ENCODE measurements at regions not wholly inside any gene's neighbourhood (a gene's known extent, or its start where the extent isn't known, plus 50 kb on each side); places are given as distances from the start of the nearest gene placed in this dataset.

DNA sequence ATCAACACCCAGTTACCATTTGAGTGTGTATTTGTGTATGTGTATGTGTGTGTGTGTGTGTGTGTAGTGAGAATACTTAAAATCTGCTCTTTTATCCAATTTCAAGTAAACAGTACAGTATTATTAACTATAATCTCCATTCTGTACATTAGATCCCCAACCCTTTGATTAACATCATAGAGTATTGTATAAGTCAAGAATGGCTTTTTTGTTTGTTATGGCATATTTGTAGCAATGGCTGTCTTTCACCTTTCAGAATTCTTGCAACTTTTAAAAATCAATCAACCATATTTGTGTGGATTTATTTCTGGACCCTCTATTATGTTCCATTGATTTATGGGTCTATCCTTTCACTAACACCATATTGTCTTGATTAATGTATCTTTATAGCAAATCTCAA is 779.3 kb upstream of the MIR17HG start:
- H3K4me3 ChIP-seq: no peak overlapping the region
- H3K27me3 ChIP-seq: no peaks in the 10 kb centered on the region
- intact Hi-C loops (cut with DNase I; ENCODE audit: low total_unique reads): no loop called here
- DNase-seq (ENCODE audit: low spot score in 2 of 2): no peak
- H3K4me1 ChIP-seq: no peaks in the 10 kb centered on the region
- TF ChIP-seq POLR2A (IDR thresholded peaks at IDR 0.05): no peak
- TF ChIP-seq, protein P1, sequence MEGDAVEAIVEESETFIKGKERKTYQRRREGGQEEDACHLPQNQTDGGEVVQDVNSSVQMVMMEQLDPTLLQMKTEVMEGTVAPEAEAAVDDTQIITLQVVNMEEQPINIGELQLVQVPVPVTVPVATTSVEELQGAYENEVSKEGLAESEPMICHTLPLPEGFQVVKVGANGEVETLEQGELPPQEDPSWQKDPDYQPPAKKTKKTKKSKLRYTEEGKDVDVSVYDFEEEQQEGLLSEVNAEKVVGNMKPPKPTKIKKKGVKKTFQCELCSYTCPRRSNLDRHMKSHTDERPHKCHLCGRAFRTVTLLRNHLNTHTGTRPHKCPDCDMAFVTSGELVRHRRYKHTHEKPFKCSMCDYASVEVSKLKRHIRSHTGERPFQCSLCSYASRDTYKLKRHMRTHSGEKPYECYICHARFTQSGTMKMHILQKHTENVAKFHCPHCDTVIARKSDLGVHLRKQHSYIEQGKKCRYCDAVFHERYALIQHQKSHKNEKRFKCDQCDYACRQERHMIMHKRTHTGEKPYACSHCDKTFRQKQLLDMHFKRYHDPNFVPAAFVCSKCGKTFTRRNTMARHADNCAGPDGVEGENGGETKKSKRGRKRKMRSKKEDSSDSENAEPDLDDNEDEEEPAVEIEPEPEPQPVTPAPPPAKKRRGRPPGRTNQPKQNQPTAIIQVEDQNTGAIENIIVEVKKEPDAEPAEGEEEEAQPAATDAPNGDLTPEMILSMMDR (IDR thresholded peaks at IDR 0.05): no peak
- no peak for TF ChIP-seq POLR2AphosphoS5 (IDR thresholded peaks at IDR 0.05)
- H3K27ac ChIP-seq: no peak overlapping the region
- no peaks in the 10 kb centered on the region for H3K36me3 ChIP-seq
- H3K9me3 ChIP-seq: no peaks in the 10 kb centered on the region

DNA sequence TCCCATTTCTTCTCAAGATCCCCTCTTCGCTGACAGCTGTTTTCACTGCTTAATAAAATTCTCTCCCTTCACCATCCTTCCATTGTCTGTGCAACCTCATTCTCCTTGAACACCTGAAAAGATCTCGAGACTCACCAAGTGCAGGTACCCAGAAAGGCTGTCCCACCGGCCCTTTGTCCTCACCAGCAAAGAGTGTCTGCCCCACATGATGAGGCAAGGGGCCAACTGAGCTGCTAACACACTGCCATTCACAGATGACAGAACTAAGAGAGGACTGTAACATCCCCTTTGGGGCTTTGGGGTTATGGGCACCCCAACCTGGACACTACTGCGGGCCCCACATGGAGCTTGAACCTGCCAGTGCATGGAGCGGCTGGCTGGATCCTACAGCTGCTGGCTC is 771.4 kb upstream of the MIR17HG start:
- no peak for TF ChIP-seq POLR2AphosphoS5 (IDR thresholded peaks at IDR 0.05)
- no peak for TF ChIP-seq POLR2A (IDR thresholded peaks at IDR 0.05)
- TF ChIP-seq, protein P1 (IDR thresholded peaks at IDR 0.05): no peak
- intact Hi-C loops (cut with DNase I; ENCODE audit: low total_unique reads): no loop called here
- no peaks in the 10 kb centered on the region for H3K27me3 ChIP-seq
- H3K9me3 ChIP-seq: no peaks in the 10 kb centered on the region
- H3K36me3 ChIP-seq: no peaks in the 10 kb centered on the region
- no peak overlapping the region for H3K27ac ChIP-seq
- no peaks in the 10 kb centered on the region for H3K4me1 ChIP-seq
- DNase-seq (ENCODE audit: low spot score in 2 of 2): no peak
- H3K4me3 ChIP-seq: no peak overlapping the region

GRCh38 chr13:90577726-90578125 is 769.8 kb upstream of the MIR17HG start:
- intact Hi-C loops (cut with DNase I; ENCODE audit: low total_unique reads): no loop called here
- Histone ChIP-seq H3K4me1 (no peaks in the 10 kb centered on the region), H3K36me3 (no peaks in the 10 kb centered on the region), H3K4me3 (no peak overlapping the region), H3K27me3 (no peaks in the 10 kb centered on the region), H3K9me3 (peaks cover 0 to under 1% of the 10 kb centered on the region in 2 donors), H3K27ac (no peak overlapping the region)
- no peak for DNase-seq (ENCODE audit: low spot score in 2 of 2)
- TF ChIP-seq, protein P1 (IDR thresholded peaks at IDR 0.05): no peak
- TF ChIP-seq POLR2AphosphoS5 (IDR thresholded peaks at IDR 0.05) (no peak), POLR2A (IDR thresholded peaks at IDR 0.05) (no peak)

- no peak for TF ChIP-seq POLR2AphosphoS5 (IDR thresholded peaks at IDR 0.05)
- no peak for TF ChIP-seq POLR2A (IDR thresholded peaks at IDR 0.05)
- TF ChIP-seq, protein P1 (IDR thresholded peaks at IDR 0.05): no peak
- H3K27me3 ChIP-seq: no peaks in the 10 kb centered on the region
- H3K9me3 ChIP-seq: peaks cover 5 to 10% of the 10 kb centered on the region in 2 donors
- no peak for DNase-seq (ENCODE audit: low spot score in 2 of 2)
- intact Hi-C loops (cut with DNase I; ENCODE audit: low total_unique reads): no loop called here
- no peaks in the 10 kb centered on the region for H3K4me1 ChIP-seq
- no peak overlapping the region for H3K4me3 ChIP-seq
- H3K36me3 ChIP-seq: no peaks in the 10 kb centered on the region
- H3K27ac ChIP-seq: no peak overlapping the region
Observed at GRCh38 chr13:90585392-90585791, 762.1 kb upstream of the MIR17HG start.

DNA sequence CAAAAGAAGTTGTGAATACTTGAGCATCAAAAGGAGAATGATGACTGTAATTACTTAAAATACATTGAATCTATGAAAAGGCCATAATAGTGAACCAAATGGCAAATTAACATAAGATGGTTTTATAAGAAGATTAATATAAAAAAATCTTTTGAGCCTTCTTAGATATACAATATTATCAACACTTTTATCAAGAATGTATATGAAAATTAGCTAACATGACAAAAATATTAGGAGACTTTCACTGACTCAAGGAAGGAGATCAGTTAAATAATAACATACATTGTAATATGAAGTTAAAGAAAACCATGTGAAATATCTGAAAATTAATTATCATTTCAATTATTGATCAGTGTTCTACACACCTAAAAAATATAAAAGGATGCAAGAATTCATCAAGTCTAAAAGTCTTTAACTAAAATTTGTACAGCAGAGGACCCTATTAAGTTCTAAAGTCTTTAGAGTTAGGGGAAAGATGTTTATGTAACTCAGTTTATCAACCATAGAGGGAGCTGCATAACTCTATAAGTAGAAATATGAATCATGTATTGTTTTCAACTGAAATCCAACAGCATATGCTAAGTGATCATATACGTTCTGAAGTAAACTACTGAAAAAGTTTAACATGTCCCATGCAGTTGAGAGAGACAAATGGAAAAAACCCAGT is 756.1 kb upstream of the MIR17HG start:
- intact Hi-C loops (cut with DNase I; ENCODE audit: low total_unique reads): no loop called here
- H3K9me3 ChIP-seq: peaks cover 0 to 8% of the 10 kb centered on the region in 2 donors
- no peaks in the 10 kb centered on the region for H3K27me3 ChIP-seq
- DNase-seq (ENCODE audit: low spot score in 2 of 2): no peak
- no peaks in the 10 kb centered on the region for H3K36me3 ChIP-seq
- no peak overlapping the region for H3K27ac ChIP-seq
- TF ChIP-seq POLR2A (IDR thresholded peaks at IDR 0.05): no peak
- TF ChIP-seq, protein P1 (IDR thresholded peaks at IDR 0.05): no peak
- no peak for TF ChIP-seq POLR2AphosphoS5 (IDR thresholded peaks at IDR 0.05)
- H3K4me1 ChIP-seq: no peaks in the 10 kb centered on the region
- H3K4me3 ChIP-seq: no peak overlapping the region
